DMS153 treated with DMSO at 0.1 percent for 48 hours (cell line): ENCODE measurements at regions not wholly inside any gene's neighbourhood (a gene's known extent, or its start where the extent isn't known, plus 50 kb on each side); places are given as distances from the start of the nearest gene placed in this dataset.
A peak's percentile ranks its signal among the peaks of the same experiment; 100 is the strongest.
"Not testable (repeated sequence)": the region's sequence is repeated elsewhere in the genome, so short reads cannot be mapped to it uniquely, and the experiment has no call there.

Experiments
- DNase-seq: peaks from one replicate; lab custom pipeline; 2025; ENCODE audit not compliant: unreplicated experiment; lab: John Stamatoyannopoulos, UW

DNA sequence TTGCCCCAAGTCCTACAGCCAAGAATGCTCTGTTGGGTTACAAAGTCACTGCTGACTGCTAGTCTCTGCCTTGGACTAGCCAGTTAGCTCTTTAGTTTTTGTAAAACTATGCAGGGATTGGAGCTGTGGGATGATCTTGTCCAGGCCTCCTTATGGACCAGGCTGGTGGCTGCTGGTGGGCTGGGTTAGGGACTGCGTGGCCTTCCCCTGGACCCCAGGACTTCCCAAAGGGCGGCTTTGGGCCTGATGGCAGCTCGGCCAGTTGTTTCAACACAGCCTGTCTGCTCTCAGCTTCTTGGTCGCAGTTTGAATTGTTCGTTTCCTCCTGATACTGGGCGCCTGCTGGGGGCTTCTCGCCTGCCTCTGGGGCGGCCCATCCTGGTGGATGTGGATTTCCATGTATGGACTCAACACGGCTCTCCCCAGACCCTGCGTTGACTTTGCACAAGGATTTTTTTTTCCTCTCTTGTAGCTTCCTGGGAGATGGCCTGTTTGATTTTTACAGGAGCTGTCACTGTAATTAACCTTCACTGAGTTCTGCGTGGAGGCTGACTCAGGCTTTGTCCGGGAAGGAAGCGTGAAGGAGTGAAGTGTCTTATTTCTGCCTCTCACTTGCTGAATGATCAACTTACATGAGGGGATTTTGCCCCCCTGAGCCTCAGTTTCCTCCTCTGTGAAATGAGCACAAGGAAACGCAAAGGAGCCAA is 91.9 kb upstream of the NEURL1B start:
- no peak for DNase-seq

GRCh38 chr5:172548311-172548731 is 92.7 kb upstream of the NEURL1B start:
- no peak for DNase-seq

- no peak for DNase-seq
Measured at GRCh38 chr5:172546196-172546595, 91.9 kb upstream of the SH3PXD2B start.

DNA sequence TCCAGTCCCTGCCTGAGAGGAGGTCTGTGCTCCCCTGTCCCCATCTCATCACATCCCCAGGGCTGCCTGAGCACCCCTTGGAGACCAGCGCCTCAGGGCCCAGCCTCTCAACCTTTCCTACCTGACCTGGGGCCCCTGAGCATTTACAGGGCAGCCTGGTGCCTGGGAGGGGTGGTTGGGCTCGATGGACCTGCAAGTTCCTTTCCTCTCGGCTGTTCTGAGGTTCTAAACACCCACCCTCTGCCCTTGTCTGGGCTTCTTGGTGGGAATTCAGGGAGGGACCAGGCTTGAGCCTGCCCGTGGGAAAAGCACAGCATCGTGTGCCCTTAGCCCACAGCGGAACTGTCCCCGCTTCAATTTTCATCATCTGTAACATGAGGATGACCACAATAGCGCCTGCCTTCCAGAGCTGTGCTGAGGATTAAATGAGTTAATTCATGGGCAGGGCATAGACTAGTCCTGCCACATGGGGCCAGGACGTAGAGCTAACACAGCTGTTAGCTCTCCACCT is 91.0 kb upstream of the SH3PXD2B start:
- DNase-seq, result no peak

- no peak for DNase-seq
Measured at GRCh38 chr5:172544371-172545095, 90.2 kb upstream of the SH3PXD2B start.

- no peak for DNase-seq
Measured at GRCh38 chr5:172543484-172544298, 89.4 kb upstream of the SH3PXD2B start.

DNA sequence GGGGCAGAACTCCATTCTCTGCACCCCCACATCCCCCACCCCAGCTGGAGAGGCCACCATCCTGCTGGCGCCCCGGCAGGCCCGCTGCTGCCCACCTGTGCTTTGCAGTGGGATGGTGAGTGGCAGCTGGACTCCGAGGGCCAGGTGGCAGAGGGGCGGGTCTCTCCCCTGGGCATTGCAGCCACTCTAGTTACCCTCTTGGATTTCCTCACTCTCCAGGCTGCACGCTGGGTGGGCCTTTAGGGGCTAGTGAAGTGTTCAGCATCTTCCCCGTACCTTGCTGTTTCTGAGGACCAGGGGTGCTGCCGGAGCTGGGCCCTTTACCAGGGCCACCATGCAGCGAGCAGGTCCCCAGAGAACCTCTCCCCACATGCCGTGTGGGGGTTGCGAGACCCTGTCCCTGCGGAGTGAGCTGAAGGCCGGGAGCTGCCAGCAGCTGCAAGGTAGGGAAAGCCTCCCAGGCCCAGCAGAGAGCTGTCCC is 88.4 kb upstream of the SH3PXD2B start:
- no peak for DNase-seq

DNA sequence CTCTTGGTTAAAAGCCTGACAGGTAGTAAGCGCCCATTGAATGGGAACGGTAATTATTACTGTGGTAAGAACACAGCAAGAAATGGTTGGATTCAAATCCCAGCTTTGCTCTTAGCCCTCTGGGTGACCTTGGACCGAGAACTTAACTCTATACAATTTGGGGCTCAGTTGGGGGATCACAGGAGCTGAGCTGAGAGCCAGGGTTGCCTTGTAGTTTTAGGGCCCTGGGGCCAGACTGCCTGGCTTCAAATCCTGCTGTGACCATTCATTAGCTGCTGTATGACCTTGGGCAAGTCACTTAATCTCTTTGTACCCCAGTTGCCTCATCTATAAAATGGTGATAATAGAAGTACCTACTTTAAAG is 87.4 kb upstream of the SH3PXD2B start:
- no peak for DNase-seq

- no peak for DNase-seq
Measured at GRCh38 chr5:172541099-172541772, 86.9 kb upstream of the SH3PXD2B start.

DNA sequence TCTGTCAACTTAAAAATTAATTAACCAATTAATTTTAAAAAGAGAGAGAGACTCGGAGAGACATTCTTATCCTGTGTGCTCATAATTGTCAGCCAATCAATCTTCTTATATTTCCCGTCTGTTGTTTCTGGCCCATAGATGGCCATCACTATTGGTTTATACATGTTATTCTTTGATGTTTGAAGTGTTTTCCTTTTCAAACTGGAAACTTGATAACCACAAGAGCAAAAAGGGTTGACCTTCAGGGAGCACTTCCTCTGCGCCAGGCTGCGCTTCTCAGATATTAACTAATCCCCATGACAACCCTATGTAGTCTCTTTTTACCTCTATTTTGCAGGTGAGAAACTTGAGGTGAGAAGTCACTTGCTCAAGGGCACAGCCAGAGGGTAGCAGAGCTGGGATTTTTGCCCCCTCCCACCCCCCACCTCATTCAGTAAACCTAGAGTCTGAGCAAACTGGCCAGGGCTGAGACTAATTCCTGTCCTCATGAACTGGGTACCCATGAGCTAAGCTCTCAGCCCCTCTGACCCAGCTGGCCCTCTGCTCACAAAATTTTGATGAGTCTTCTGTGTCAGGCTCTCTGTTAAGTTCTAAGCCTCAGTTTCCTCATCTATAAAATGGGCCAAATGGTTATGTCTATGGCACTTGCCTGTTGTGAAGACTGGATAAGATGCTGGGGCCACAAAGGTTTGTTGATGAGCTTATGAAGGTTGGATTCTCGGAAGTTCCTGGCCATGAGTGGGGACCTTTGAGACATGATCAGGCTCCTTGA is 86.0 kb upstream of the SH3PXD2B start:
- no peak for DNase-seq

- no peak for DNase-seq
Measured at GRCh38 chr5:172535108-172535445, 80.8 kb upstream of the SH3PXD2B start.

- no peak for DNase-seq
Measured at GRCh38 chr5:172534229-172535107, 80.1 kb upstream of the SH3PXD2B start.

DNA sequence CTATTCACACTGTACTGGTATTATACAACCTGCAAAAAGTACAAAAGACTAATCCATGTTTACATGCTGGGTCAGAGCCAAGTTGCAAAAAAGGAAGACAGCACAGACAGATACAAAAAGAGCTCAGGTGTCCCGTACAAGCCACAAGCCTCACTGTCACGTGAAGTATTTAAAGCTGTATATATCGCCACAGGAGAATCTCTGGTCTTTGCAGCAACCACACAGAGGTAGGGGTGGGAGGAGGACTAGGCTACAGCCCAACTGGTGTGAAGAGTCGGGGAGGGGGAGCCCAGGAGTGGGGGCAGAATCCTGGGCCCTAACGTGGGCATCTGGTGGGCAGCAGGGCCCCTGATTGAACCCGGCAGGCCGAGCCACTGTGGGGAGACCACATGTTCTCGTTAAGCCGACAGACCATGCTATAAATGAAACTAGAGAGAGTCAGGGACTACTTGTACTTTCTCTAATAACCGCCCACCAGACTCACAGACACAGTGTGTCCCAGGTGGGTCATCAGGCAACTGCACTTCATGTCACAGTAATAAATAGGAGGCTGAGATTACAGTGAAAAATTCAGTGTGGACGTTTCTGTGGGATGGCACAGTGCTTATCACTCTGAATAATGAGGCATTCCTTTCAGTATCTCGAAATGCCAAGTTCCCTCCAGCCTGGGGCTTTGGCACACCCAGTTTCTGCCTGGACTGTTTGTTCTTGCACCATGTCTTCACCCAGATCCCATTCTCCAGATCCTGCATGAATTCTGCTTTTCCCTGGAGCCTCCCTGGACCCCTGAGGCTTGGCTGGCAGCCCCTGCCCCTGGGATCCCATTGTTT is 79.3 kb upstream of the SH3PXD2B start:
- no peak for DNase-seq

DNA sequence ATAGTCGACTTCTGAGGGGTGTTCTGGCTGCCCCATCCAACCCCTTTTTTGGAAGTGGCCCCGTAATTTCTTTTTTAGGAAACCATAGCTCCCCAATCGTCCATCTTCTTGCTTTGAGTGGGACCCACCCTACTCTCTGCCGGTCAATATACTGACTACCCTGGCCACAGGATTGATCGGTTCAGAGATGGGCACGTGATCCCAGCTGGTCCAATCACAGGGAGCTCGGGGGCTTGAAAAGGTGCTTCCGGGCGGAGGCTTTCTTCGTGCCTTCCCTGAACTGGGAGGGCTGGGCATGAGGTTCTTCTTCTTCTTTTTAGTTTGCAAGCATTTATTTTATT is 78.7 kb upstream of the SH3PXD2B start:
- DNase-seq, result peak; percentile 13

- not testable (repeated sequence) for DNase-seq
Measured at GRCh38 chr5:172532439-172532838, 78.1 kb upstream of the SH3PXD2B start.

- no peak for DNase-seq
Measured at GRCh38 chr5:172531704-172532026, 77.3 kb upstream of the SH3PXD2B start.

- DNase-seq, result no peak
Measured at GRCh38 chr5:172530878-172531703, 76.8 kb upstream of the SH3PXD2B start.

- DNase-seq, result no peak
Measured at GRCh38 chr5:172530406-172530805, 76.1 kb upstream of the SH3PXD2B start.
